OCI-LY3 (cell line): ENCODE measurements at regions not wholly inside any gene's neighbourhood (a gene's known extent, or its start where the extent isn't known, plus 50 kb on each side); places are given as distances from the start of the nearest gene placed in this dataset.
"Not testable (repeated sequence)": the region's sequence is repeated elsewhere in the genome, so short reads cannot be mapped to it uniquely, and the experiment has no call there.

Source experiments
- EZH2phosphoT487 ChIP-seq: fragments of 200-600 bp; shearing (Covaris generic); IDR thresholded peaks from 2 replicates; pipeline ENCODE4 v1.6.1; 2018; ENCODE audit warnings: antibody characterized with exemption, mixed run types, low read depth
- TF ChIP-seq, protein P1 (sequence below): fragments of 200-600, 300-600 bp; sonication (generic); IDR thresholded peaks from 2 replicates; pipeline ENCODE4 v1.5.1; 2014; ENCODE audit warnings: antibody characterized with exemption, low read length, low read depth

DNA sequence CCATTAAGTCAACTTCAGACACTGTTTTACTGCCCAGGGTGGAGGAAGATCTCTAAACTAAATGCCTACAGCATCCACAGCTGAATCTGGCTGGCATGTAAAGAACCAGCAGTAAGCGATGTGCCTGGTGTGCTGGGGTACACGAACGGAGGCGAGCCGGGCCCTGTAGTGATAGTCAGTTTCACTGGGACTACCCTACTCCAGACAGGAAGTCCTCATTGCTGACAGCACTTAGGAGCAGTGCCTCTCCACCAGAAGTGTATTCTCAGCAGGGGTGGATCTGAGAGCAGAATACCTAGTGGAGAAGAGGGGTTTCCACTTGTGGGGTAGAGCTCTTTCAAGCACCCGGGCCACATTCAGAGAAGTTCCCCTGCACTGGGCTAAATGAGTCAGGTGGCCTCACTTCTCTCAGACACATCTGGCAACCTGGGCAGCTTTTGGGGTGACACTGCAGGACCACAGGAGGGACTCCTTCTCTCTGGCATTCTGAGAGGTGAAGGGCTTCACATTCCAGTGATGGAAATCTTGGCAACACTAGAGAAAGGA, 290.3 kb upstream of the PLGLB1 start:
- TF ChIP-seq, protein P1, sequence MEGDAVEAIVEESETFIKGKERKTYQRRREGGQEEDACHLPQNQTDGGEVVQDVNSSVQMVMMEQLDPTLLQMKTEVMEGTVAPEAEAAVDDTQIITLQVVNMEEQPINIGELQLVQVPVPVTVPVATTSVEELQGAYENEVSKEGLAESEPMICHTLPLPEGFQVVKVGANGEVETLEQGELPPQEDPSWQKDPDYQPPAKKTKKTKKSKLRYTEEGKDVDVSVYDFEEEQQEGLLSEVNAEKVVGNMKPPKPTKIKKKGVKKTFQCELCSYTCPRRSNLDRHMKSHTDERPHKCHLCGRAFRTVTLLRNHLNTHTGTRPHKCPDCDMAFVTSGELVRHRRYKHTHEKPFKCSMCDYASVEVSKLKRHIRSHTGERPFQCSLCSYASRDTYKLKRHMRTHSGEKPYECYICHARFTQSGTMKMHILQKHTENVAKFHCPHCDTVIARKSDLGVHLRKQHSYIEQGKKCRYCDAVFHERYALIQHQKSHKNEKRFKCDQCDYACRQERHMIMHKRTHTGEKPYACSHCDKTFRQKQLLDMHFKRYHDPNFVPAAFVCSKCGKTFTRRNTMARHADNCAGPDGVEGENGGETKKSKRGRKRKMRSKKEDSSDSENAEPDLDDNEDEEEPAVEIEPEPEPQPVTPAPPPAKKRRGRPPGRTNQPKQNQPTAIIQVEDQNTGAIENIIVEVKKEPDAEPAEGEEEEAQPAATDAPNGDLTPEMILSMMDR = not testable (repeated sequence)
- not testable (repeated sequence) for TF ChIP-seq EZH2phosphoT487
